Tibial artery (tissue), 4 donors: ENCODE measurements at regions not wholly inside any gene's neighbourhood (a gene's known extent, or its start where the extent isn't known, plus 50 kb on each side); places are given as distances from the start of the nearest gene placed in this dataset.

ENCODE experiments used
- DNase-seq, 2 donors: peaks; one replicate each; pipeline ENCODE4 v3.0.0-alpha.2; 2019
- H3K27ac ChIP-seq, 2 donors: fragments of 200-600 bp; sonication (generic) in 1 of 2; 1 replicate in 1 of 2; 2 replicates in 1 of 2; pipeline ENCODE4 v1.5.1; 2018 to 2019; ENCODE audit warnings: mild to moderate bottlenecking in 1 of 2
- H3K27me3 ChIP-seq, 2 donors: fragments of 200-600 bp; sonication (generic) in 1 of 2; one replicate each; pipeline versions ENCODE4 v1.5.1 to v1.6.0; 2016 to 2019
- H3K36me3 ChIP-seq, 3 donors: fragments of 200-600 bp; sonication (generic) in 2 of 3; one replicate each; pipeline ENCODE4 v1.5.1; 2016 to 2019; ENCODE audit warnings: mild to moderate bottlenecking in 2 of 3
- H3K4me1 ChIP-seq, 4 donors: fragments of 200-600 bp; sonication (generic) in 2 of 4; 1 replicate in 3 of 4; 2 replicates in 1 of 4; pipeline ENCODE4 v1.5.1; 2016 to 2019
- H3K4me3 ChIP-seq, 2 donors: fragments of 200-600 bp; sonication (generic) in 1 of 2; 1 replicate in 1 of 2; 2 replicates in 1 of 2; pipeline ENCODE4 v1.5.1; 2018 to 2019; ENCODE audit warnings: mild to moderate bottlenecking in 2 of 2
- H3K9me3 ChIP-seq, 3 donors: fragments of 200-600 bp; sonication (generic) in 1 of 3; one replicate each; pipeline ENCODE4 v1.5.1; 2016 to 2019
- CTCF ChIP-seq, 2 experiments: fragments of 200-600 bp in 1 of 2; fragments of 450-650 bp in 1 of 2; IDR thresholded peaks; one replicate each; pipeline ENCODE4 v1.5.1; 2017 to 2019; ENCODE audit warnings: antibody characterized with exemption in 2 of 2, mild to moderate bottlenecking in 1 of 2, moderate library complexity in 1 of 2
- intact Hi-C: fragments of 100-400 bp; cut with DNase I; formaldehyde crosslinking; loops from one replicate; pipeline ENCODE4 v1.15.0; 2023; ENCODE audit warnings: low total_unique reads

DNA sequence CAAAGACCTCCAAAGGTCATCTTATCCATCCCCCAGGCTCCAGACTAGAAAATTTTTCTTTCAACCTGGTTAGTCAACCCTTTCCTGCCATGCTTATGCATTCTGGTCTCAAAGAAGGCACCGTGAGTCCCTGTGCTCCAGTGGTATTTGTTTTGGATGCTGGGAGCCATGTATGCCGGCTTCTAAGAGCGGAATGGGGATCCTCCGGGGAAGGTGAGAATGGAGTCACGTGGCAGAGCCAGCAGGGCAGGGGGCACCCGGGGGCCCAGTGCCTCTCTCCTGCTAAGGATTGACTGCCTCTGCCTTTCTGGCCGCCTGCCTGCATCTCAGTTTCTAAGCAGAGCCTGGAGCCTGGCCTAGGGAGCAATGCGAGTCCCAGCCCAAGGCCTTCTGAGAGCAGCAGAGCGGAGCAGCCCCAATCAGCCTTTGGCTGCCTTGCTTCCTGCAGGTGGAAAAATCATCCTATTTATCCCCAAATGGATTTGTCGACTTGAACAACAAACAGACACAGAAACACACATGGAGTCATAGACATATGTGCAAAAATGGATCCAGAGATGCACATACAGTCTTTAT is 141.0 kb downstream of the PJA1 start:
- H3K36me3 ChIP-seq, result no peaks in the 10 kb centered on the region
- H3K4me3 ChIP-seq, result no peak overlapping the region
- DNase-seq, result no peak
- no peak overlapping the region for H3K27ac ChIP-seq
- H3K27me3 ChIP-seq, result no peaks in the 10 kb centered on the region
- peaks cover 0 to 10% (median 2%) of the 10 kb centered on the region in 4 donors for H3K4me1 ChIP-seq
- intact Hi-C loops, result no loop called here
- no peak for TF ChIP-seq CTCF (IDR thresholded peaks at IDR 0.05)
- H3K9me3 ChIP-seq, result no peaks in the 10 kb centered on the region

DNA sequence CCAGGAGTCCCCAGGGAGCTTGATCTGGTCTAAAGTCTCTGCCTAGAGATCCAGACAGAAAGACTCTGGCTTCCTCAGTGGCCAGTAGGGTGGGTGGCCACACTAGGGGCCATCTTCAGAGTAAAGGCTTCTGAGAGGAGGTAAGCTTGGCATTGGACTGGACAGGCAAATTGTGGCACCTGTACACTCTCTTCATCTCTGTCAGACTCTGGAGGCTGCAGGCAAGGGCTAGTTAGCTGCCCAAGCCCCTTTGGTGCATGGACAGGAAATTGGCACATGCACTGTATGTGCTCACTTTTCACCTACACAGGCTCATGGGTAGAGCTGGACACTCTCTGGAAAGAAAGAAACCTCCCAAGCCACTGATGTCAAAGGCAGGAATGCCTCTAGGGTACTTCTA is 142.8 kb downstream of the PJA1 start:
- Histone ChIP-seq H3K36me3 (no peaks in the 10 kb centered on the region), H3K9me3 (no peaks in the 10 kb centered on the region), H3K4me3 (no peak overlapping the region), H3K4me1 (peaks cover 0 to 10% (median 2%) of the 10 kb centered on the region in 4 donors), H3K27me3 (no peaks in the 10 kb centered on the region), H3K27ac (no peak overlapping the region)
- intact Hi-C loops, result no loop called here
- TF ChIP-seq CTCF (IDR thresholded peaks at IDR 0.05), result no peak
- no peak for DNase-seq

DNA sequence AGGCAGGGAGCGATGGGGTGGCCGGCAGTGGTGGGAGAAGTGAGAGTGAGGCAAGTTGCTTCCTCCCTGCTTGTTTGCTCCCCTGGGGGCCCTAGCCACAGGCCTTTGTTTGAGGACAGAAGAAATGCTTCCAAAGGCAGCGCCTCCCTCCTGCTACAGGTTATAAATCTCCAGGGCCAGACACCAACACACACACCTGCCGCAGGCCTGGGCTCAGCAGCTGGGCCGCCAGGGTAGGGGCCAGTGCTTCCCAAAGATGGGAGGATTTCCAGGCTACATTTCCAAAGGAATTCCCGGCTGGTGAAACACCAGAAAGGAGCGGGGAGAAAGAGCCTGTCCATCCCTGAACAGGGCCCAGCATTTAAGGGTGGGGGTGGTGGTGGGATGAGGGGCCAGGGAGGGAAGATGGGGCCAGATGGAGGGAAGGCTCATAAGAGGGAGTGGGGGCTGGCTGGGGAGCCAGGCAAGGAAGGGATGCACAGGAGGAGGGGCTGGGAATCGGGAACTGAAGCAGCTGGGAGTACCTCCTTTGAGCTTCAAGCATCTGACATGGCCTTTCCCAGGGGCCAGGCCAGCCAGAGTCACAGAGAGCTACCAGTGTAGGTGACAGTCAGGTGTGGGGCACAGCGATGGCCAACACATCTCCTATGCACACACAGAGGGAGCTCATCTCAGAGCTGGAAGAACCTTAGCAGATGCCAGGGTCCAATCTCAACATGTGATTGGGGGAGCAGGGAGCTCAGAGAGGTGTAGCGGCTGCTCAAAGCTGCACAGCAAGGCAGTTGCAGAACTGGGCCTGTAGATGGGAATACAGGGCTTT is 143.9 kb downstream of the PJA1 start:
- no peaks in the 10 kb centered on the region for H3K27me3 ChIP-seq
- intact Hi-C loops, result no loop called here
- no peak for TF ChIP-seq CTCF (IDR thresholded peaks at IDR 0.05)
- H3K4me3 ChIP-seq, result no peak overlapping the region
- H3K9me3 ChIP-seq, result no peaks in the 10 kb centered on the region
- H3K27ac ChIP-seq, result no peak overlapping the region
- DNase-seq, result no peak
- no peaks in the 10 kb centered on the region for H3K36me3 ChIP-seq
- H3K4me1 ChIP-seq, result peaks cover 0 to 10% (median 3%) of the 10 kb centered on the region in 4 donors

- TF ChIP-seq CTCF (IDR thresholded peaks at IDR 0.05), result no peak
- no peak for DNase-seq
- no peak overlapping the region for H3K4me3 ChIP-seq
- no peaks in the 10 kb centered on the region for H3K9me3 ChIP-seq
- intact Hi-C loops, result no loop called here
- H3K27ac ChIP-seq, result no peak overlapping the region
- peaks cover 0 to 10% (median 4%) of the 10 kb centered on the region in 4 donors for H3K4me1 ChIP-seq
- no peaks in the 10 kb centered on the region for H3K27me3 ChIP-seq
- H3K36me3 ChIP-seq, result no peaks in the 10 kb centered on the region
Measured at GRCh38 chrX:69020316-69020715, 144.9 kb downstream of the PJA1 start.

GRCh38 chrX:69019073-69019890 is 146.0 kb downstream of the PJA1 start:
- intact Hi-C loops, result no loop called here
- no peak for DNase-seq
- H3K4me3 ChIP-seq, result no peak overlapping the region
- H3K9me3 ChIP-seq, result no peaks in the 10 kb centered on the region
- no peaks in the 10 kb centered on the region for H3K27me3 ChIP-seq
- no peak for TF ChIP-seq CTCF (IDR thresholded peaks at IDR 0.05)
- H3K4me1 ChIP-seq, result peaks cover 0 to 3% (median 0%) of the 10 kb centered on the region in 4 donors
- no peak overlapping the region for H3K27ac ChIP-seq
- no peaks in the 10 kb centered on the region for H3K36me3 ChIP-seq
